ENCODE measurements at regions not wholly inside any gene's neighbourhood (a gene's known extent, or its start where the extent isn't known, plus 50 kb on each side); places are given as distances from the start of the nearest gene placed in this dataset.
A peak's percentile ranks its signal among the peaks of the same experiment; 100 is the strongest.
"Not testable (repeated sequence)": the region's sequence is repeated elsewhere in the genome, so short reads cannot be mapped to it uniquely, and the experiment has no call there.

- not testable (repeated sequence) for H3K27ac Mint-ChIP-seq, H3K4me3 Mint-ChIP-seq, H3K9me3 Mint-ChIP-seq, ATAC-seq, DNase-seq, H3K27me3 Mint-ChIP-seq, H3K4me1 Mint-ChIP-seq
- peaks cover 11% of the 10 kb centered on the region for H3K36me3 Mint-ChIP-seq (ENCODE audit: low read depth)
Observed at GRCh38 chr16:29202642-29203041, 203.9 kb downstream of the NPIPB11 start.

- not testable (repeated sequence) for ATAC-seq; H3K9me3 Mint-ChIP-seq; H3K4me3 Mint-ChIP-seq; H3K27ac Mint-ChIP-seq; H3K36me3 Mint-ChIP-seq (ENCODE audit: low read depth); H3K27me3 Mint-ChIP-seq; H3K4me1 Mint-ChIP-seq; DNase-seq
Observed at GRCh38 chr16:29202025-29202632, 204.4 kb downstream of the NPIPB11 start.

- not testable (repeated sequence) for H3K27me3 Mint-ChIP-seq; H3K36me3 Mint-ChIP-seq (ENCODE audit: low read depth); H3K27ac Mint-ChIP-seq; DNase-seq; ATAC-seq; H3K4me3 Mint-ChIP-seq; H3K4me1 Mint-ChIP-seq
- H3K9me3 Mint-ChIP-seq = peaks cover 10% of the 10 kb centered on the region
Observed at GRCh38 chr16:29201296-29202024, 205.1 kb downstream of the NPIPB11 start.

- not testable (repeated sequence) for H3K36me3 Mint-ChIP-seq (ENCODE audit: low read depth); ATAC-seq; H3K4me3 Mint-ChIP-seq
Observed at GRCh38 chr16:29200681-29201080, 205.8 kb downstream of the NPIPB11 start.

GRCh38 chr16:29200135-29200601 lies 206.3 kb downstream of the NPIPB11 start:
- H3K4me1 Mint-ChIP-seq; H3K4me3 Mint-ChIP-seq; H3K27ac Mint-ChIP-seq; DNase-seq; H3K36me3 Mint-ChIP-seq (ENCODE audit: low read depth); ATAC-seq; H3K9me3 Mint-ChIP-seq; H3K27me3 Mint-ChIP-seq: not testable (repeated sequence)

More at GRCh38 chr16:29200681-29201080, 205.8 kb downstream of the NPIPB11 start:
- not testable (repeated sequence) for DNase-seq, H3K27ac Mint-ChIP-seq, H3K27me3 Mint-ChIP-seq, H3K9me3 Mint-ChIP-seq, H3K4me1 Mint-ChIP-seq

GRCh38 chr16:29199626-29200025 lies 206.9 kb downstream of the NPIPB11 start:
- DNase-seq; H3K27ac Mint-ChIP-seq; ATAC-seq; H3K27me3 Mint-ChIP-seq; H3K36me3 Mint-ChIP-seq (ENCODE audit: low read depth); H3K4me3 Mint-ChIP-seq; H3K4me1 Mint-ChIP-seq; H3K9me3 Mint-ChIP-seq: not testable (repeated sequence)

GRCh38 chr16:29198731-29199521 lies 207.6 kb downstream of the NPIPB11 start:
- Mint-ChIP-seq H3K4me3 (no peak overlapping the region), H3K9me3 (peaks cover 4% of the 10 kb centered on the region), H3K36me3 (ENCODE audit: low read depth) (peaks cover 4% of the 10 kb centered on the region), H3K27ac (no peak overlapping the region), H3K4me1 (no peaks in the 10 kb centered on the region), H3K27me3 (no peaks in the 10 kb centered on the region)
- DNase-seq (no peak), ATAC-seq (peak; percentile 20)

- Mint-ChIP-seq H3K36me3 (ENCODE audit: low read depth) (peaks cover 4% of the 10 kb centered on the region), H3K4me1 (no peaks in the 10 kb centered on the region), H3K4me3 (no peak overlapping the region), H3K27me3 (no peaks in the 10 kb centered on the region), H3K9me3 (peaks cover 4% of the 10 kb centered on the region), H3K27ac (no peak overlapping the region)
- ATAC-seq (no peak), DNase-seq (no peak)
Observed at GRCh38 chr16:29198231-29198630, 208.3 kb downstream of the NPIPB11 start.

GRCh38 chr16:29197494-29198100 lies 208.9 kb downstream of the NPIPB11 start:
- not testable (repeated sequence) for H3K27me3 Mint-ChIP-seq; H3K4me1 Mint-ChIP-seq; H3K4me3 Mint-ChIP-seq; H3K27ac Mint-ChIP-seq; H3K36me3 Mint-ChIP-seq (ENCODE audit: low read depth); H3K9me3 Mint-ChIP-seq; ATAC-seq; DNase-seq

- not testable (repeated sequence) for H3K9me3 Mint-ChIP-seq; H3K27ac Mint-ChIP-seq; H3K36me3 Mint-ChIP-seq (ENCODE audit: low read depth); H3K4me3 Mint-ChIP-seq; ATAC-seq; H3K4me1 Mint-ChIP-seq; DNase-seq; H3K27me3 Mint-ChIP-seq
Observed at GRCh38 chr16:29196746-29197145, 209.8 kb downstream of the NPIPB11 start.

- H3K9me3 Mint-ChIP-seq; DNase-seq; H3K27me3 Mint-ChIP-seq; H3K27ac Mint-ChIP-seq; H3K4me1 Mint-ChIP-seq; ATAC-seq; H3K4me3 Mint-ChIP-seq; H3K36me3 Mint-ChIP-seq (ENCODE audit: low read depth): not testable (repeated sequence)
Observed at GRCh38 chr16:29195116-29195872, 210.4 kb downstream of the LAT start.

- not testable (repeated sequence) for H3K4me1 Mint-ChIP-seq; H3K36me3 Mint-ChIP-seq (ENCODE audit: low read depth); H3K27ac Mint-ChIP-seq; DNase-seq; H3K9me3 Mint-ChIP-seq; H3K4me3 Mint-ChIP-seq; H3K27me3 Mint-ChIP-seq; ATAC-seq
Observed at GRCh38 chr16:29194185-29194844, 209.5 kb downstream of the LAT start.

GRCh38 chr16:29193634-29194033 lies 208.8 kb downstream of the LAT start:
- ATAC-seq; H3K4me1 Mint-ChIP-seq; H3K36me3 Mint-ChIP-seq (ENCODE audit: low read depth); H3K27ac Mint-ChIP-seq; H3K9me3 Mint-ChIP-seq; H3K4me3 Mint-ChIP-seq; H3K27me3 Mint-ChIP-seq; DNase-seq: not testable (repeated sequence)

- not testable (repeated sequence) for H3K36me3 Mint-ChIP-seq (ENCODE audit: low read depth); H3K27me3 Mint-ChIP-seq; DNase-seq; H3K4me3 Mint-ChIP-seq; ATAC-seq; H3K4me1 Mint-ChIP-seq; H3K9me3 Mint-ChIP-seq; H3K27ac Mint-ChIP-seq
Observed at GRCh38 chr16:29193248-29193574, 208.4 kb downstream of the LAT start.
